ENCODE measurements at regions not wholly inside any gene's neighbourhood (a gene's known extent, or its start where the extent isn't known, plus 50 kb on each side); places are given as distances from the start of the nearest gene placed in this dataset.

DNA sequence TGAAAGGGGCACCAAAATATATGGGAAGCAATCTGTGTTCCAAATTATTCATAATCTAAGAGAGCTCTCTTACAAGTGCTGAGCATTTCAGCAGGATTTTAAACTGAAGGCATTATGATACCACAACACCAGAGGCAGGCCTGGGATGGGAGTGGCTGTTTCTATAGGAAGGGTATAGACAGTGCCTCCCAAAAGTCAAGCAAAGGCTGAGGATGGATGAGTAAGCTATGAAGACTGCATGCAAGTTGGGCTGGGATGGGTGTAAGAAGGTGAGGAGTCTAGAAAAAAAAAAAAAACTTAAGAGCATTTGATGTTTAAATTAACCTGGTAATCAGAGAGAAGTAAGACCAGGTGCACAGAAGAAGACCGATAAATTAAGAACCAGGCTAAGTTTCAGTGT lies 132.5 kb downstream of the OSR1 start:
- no peaks in the 10 kb centered on the region for H3K9me3 ChIP-seq (ENCODE audit: control insufficient read depth, insufficient read depth, low read length)
- no peak overlapping the region for H3K9ac ChIP-seq (ENCODE audit: low read depth, low read length)
- no peaks in the 10 kb centered on the region for H3K36me3 ChIP-seq (ENCODE audit: insufficient read depth, low read length)
- peaks cover 17% of the 10 kb centered on the region; the same call in 1 of the 2 replicates for H3K4me1 ChIP-seq (ENCODE audit: insufficient read depth, low read length)

DNA sequence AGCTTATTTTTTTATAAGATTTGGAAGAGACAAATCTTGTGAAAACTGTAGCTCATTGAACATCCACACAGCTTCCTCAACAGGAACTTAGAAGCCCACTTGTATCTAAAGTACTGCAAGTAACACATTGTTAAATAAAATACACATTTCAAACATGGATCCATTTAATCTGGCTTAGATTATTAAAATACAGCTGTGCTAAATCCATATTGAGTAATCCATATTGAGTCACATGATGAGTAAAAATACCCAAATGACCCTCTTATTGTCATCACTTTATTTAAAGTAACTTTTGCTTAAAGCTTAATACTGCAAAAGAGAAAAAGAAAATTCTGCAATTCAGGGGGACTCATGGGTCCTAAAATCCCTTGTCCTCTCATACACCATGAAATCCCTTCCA lies 133.3 kb downstream of the OSR1 start:
- H3K9ac ChIP-seq (ENCODE audit: low read depth, low read length) = no peak overlapping the region
- no peaks in the 10 kb centered on the region for H3K36me3 ChIP-seq (ENCODE audit: insufficient read depth, low read length)
- H3K9me3 ChIP-seq (ENCODE audit: control insufficient read depth, insufficient read depth, low read length) = no peaks in the 10 kb centered on the region
- peaks cover 17% of the 10 kb centered on the region; the same call in 1 of the 2 replicates for H3K4me1 ChIP-seq (ENCODE audit: insufficient read depth, low read length)

DNA sequence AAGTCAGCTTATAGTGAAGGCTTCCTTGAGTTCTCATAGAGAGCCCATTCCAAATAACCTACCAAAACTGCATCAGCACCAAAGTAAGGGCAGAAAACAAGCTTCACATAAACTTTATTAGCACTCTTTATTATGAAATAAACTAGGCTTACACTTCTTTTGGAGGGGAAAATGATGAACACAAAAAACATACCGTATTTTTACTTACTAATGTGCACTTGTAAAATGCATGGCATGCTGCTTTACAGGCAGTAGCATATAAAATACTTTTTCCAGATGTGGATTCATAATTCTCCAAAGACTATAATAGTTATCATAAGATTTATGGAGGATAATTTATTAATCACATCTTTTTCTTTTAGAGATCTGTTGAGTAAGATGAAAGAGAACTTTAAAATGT lies 133.9 kb downstream of the OSR1 start:
- Histone ChIP-seq H3K4me1 (ENCODE audit: insufficient read depth, low read length) (peaks cover 17% of the 10 kb centered on the region; the same call in 1 of the 2 replicates), H3K36me3 (ENCODE audit: insufficient read depth, low read length) (no peaks in the 10 kb centered on the region), H3K9me3 (ENCODE audit: control insufficient read depth, insufficient read depth, low read length) (no peaks in the 10 kb centered on the region), H3K9ac (ENCODE audit: low read depth, low read length) (no peak overlapping the region)

DNA sequence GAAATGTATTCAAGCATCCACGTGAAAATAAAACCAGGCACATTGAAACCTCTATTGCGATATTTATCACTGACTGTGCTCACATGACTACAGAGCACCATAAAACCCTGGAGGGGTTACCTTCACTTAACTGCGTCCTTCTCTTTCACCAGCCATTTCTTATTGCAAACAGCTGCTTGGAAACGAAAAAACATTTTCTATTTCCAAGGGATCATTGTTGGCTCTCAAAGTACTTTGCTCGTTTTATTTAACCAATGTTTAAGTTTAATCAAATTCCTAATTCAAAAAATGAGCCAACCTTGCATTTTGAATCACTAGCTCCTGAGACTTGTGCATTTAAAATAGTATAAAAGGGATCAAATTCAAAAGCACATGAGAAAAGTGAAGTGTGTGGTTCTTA lies 134.4 kb downstream of the OSR1 start:
- Histone ChIP-seq H3K36me3 (ENCODE audit: insufficient read depth, low read length) (no peaks in the 10 kb centered on the region), H3K9ac (ENCODE audit: low read depth, low read length) (no peak overlapping the region), H3K4me1 (ENCODE audit: insufficient read depth, low read length) (peaks cover 12% of the 10 kb centered on the region; the same call in 1 of the 2 replicates), H3K9me3 (ENCODE audit: control insufficient read depth, insufficient read depth, low read length) (no peaks in the 10 kb centered on the region)

DNA sequence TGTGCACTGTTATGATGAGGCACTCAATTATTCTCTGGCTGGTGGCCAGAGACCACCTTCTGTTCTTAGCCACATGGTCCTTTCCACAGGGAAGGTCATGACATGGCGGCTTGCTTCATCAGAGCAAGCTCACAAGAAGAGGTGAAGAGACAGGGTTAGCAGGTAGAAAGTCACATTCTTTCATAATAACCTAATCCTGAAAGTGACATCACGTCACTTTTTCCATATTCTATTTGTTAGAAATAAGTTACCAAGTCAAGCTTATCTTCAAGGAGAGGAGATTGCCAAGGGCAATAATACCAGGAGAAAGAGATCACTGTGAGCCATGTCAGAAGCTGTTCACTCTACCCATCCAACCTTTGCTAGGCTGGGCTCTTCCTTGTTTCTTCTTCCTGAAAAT lies 139.4 kb downstream of the OSR1 start:
- Histone ChIP-seq H3K4me1 (ENCODE audit: insufficient read depth, low read length) (no peaks in the 10 kb centered on the region), H3K9ac (ENCODE audit: low read depth, low read length) (no peak overlapping the region), H3K9me3 (ENCODE audit: control insufficient read depth, insufficient read depth, low read length) (no peaks in the 10 kb centered on the region), H3K36me3 (ENCODE audit: insufficient read depth, low read length) (no peaks in the 10 kb centered on the region)

DNA sequence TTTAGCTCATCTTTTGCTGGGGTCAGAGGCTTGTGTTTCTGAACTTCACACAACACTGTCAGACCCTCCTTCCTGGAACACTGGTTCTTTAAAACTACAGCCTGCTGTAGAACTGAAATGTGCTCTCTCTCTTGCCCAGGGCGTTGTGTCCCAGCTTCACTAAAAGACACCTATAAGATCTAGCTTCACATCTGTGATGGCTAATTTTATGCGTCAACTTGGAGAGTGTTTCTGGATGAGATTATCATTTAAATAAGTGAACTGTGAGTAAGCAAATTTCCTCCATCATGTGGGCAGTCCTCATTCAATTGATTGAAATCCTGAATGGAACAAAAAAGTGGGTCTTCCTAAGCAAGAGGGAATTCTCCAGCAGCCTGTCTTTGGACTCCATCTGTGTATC lies 140.3 kb downstream of the OSR1 start:
- H3K9me3 ChIP-seq (ENCODE audit: control insufficient read depth, insufficient read depth, low read length) = no peaks in the 10 kb centered on the region

DNA sequence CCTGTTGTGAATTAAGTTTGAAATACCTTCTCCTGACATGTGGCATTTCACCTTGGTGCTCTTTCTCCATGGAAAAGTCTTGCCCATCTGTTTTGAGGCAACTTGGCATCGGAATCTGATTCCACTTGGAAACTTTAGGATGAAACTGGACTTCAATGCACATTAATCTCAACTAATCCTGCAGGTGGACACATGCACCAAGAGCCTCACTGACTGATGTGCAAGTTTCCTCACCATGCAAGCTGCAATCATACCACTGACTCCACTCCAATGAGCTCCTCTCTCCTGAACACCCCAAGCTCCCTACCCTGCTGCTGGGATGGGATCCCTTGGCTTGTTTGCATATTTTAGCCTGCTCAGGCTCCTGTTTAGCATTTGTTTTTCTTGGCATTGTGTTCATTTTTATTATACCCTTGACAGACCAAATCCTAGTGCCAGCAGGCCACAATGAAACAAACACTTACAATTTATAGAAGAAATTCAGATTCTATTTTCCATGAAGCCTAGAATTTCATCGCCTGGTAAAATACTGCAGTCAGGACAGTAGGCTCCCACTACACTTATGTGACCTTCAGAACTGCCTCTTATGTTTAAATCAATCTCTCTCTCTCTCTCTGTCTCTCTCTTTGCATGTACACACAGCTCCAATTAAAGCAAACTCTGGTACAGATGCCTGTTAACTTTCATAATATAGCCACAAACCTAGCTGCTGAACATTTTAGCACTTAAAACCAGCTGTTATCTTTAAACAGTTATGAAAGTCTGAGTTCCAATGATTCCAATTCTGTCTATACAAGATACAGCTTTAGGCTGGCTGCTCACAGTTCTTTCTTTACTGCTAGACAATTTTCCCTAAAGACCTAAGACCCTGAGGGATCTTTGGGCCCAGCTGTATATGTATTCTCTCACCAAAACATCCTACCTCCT lies 141.5 kb downstream of the OSR1 start:
- Histone ChIP-seq H3K9ac (ENCODE audit: low read depth, low read length) (no peak overlapping the region), H3K36me3 (ENCODE audit: insufficient read depth, low read length) (no peaks in the 10 kb centered on the region), H3K4me1 (ENCODE audit: insufficient read depth, low read length) (no peaks in the 10 kb centered on the region), H3K9me3 (ENCODE audit: control insufficient read depth, insufficient read depth, low read length) (no peaks in the 10 kb centered on the region)

More for the DNA sequence above, 140.3 kb downstream of the OSR1 start:
- Histone ChIP-seq H3K4me1 (ENCODE audit: insufficient read depth, low read length) (no peaks in the 10 kb centered on the region), H3K9ac (ENCODE audit: low read depth, low read length) (no peak overlapping the region), H3K36me3 (ENCODE audit: insufficient read depth, low read length) (no peaks in the 10 kb centered on the region)

DNA sequence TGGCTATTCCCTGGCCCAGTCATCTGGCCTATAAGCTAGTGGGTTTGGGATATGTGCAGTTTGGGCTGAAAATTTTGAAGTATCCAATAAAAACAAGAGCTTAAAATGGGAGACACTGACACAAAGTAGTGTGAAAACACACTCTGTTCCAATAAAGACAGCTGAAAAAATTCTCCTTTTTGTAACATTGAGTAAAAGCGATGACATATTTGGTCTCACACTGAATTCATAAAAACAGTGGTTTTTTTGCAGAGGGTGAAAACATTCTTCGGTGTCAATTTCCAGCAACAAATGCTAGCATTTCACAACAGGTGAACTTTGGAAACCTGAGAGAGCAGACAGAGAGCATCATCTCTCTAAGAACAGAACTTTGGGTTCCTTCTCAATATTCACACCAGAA lies 142.2 kb downstream of the OSR1 start:
- Histone ChIP-seq H3K9ac (ENCODE audit: low read depth, low read length) (no peak overlapping the region), H3K36me3 (ENCODE audit: insufficient read depth, low read length) (no peaks in the 10 kb centered on the region), H3K9me3 (ENCODE audit: control insufficient read depth, insufficient read depth, low read length) (no peaks in the 10 kb centered on the region), H3K4me1 (ENCODE audit: insufficient read depth, low read length) (no peaks in the 10 kb centered on the region)

DNA sequence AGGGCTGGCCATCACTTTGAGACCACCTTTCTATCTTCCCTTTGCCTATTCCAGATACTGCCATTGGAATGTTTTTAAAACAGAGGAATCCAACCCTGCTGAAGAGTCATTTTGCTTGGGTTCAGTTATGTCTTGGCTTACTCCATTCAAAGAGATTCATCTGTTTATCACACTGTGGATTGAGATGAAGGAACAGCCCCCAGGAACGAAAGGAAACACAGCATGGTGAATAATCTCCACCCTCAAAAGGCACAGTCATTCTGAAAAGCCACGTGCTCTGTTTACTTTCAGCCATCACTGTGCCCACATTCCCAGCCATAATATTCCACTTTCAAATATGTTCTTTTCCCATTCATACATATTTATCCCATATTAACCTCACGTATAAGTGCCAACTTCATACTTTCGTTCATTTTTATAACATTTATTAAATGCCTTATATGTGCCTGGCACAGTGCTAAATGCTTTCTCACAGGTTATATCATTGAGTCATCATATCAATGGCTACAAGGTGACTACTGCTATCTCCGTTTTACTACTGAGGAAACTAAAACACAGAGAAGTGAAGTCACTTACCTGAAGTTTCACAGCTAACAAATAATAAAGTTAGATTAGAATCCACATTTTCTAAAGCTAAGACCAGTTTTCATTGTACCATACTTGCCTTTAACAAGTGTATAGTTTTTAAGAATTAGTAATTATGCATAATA lies 143.6 kb downstream of the OSR1 start:
- H3K9ac ChIP-seq (ENCODE audit: low read depth, low read length) = no peak overlapping the region
- no peaks in the 10 kb centered on the region for H3K36me3 ChIP-seq (ENCODE audit: insufficient read depth, low read length)
- H3K9me3 ChIP-seq (ENCODE audit: control insufficient read depth, insufficient read depth, low read length) = no peaks in the 10 kb centered on the region
- no peaks in the 10 kb centered on the region for H3K4me1 ChIP-seq (ENCODE audit: insufficient read depth, low read length)

DNA sequence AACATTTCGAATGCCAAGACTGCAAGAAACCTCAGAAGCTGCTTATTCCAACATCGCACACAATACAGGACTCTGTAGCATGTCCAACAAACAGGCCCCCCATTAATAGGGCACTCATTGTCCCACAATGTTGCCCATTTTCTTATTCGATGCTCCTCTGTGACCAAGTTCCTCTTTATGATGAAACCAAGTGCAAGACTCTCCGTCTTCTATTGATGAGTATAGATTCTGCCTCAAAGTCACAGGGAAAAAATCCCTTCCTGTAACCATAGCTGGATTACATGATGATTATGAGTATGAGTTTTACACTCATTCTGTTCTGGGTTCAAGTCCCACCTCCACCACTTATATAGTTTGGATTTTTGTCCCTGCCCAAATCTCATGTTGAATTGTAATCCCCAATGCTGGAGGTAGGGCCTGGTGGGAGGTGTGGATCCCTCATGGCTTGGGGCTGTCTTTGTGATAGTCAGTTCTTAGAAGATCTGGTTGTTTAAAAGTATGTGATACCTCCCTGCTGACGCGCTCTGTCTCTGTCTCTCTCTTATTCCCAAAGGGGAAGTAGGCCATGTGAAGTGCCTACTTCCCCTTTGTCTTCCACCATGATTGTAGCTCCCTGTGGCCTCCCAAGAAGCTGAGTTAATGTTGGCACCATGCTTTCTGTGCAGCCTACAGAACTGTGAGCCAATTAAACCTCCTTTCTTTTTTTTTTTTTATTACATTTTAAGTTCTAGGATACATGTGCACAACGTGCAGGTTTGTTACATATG lies 148.7 kb downstream of the OSR1 start:
- no peaks in the 10 kb centered on the region for H3K9me3 ChIP-seq (ENCODE audit: control insufficient read depth, insufficient read depth, low read length)
- H3K36me3 ChIP-seq (ENCODE audit: insufficient read depth, low read length) = no peaks in the 10 kb centered on the region; the same call in 1 of the 2 replicates
- H3K4me1 ChIP-seq (ENCODE audit: insufficient read depth, low read length) = no peaks in the 10 kb centered on the region; the same call in 1 of the 2 replicates
- no peak overlapping the region for H3K9ac ChIP-seq (ENCODE audit: low read depth, low read length)

DNA sequence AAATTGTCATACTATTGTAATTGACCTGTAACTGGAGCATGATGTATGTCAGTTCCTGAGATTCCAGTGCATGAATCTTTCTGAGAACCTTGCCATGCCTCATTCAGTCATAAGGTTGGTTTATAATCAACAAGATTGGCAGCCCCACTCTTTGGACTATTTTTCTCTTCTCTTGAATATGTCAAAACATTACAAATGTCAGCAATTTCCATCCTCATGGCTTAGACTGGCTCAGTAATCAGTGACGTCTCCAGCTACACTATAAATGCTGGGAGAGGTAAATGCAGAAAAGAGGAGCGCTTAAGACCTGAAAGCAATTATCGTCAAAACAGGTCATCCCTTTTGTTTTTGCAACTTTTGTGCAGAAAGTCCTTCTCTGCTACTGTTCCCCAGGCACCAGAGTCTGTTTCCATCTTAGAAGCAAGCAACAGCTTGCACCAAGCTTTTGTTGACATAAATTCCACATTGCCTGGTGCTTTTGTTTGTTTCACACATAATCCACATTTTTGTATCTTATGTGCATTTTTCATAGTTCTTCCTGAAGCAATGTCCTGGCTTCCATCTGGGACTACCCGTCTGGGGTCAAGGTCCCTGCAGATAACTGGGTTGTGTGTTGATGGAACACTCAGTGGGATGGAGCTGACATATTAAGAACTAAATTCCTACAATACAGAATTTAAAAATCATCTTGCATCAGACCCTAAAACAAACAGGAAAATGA lies 149.8 kb downstream of the OSR1 start:
- H3K9me3 ChIP-seq (ENCODE audit: control insufficient read depth, insufficient read depth, low read length) = no peaks in the 10 kb centered on the region
- no peaks in the 10 kb centered on the region; the same call in 1 of the 2 replicates for H3K4me1 ChIP-seq (ENCODE audit: insufficient read depth, low read length)
- H3K9ac ChIP-seq (ENCODE audit: low read depth, low read length) = no peak overlapping the region

DNA sequence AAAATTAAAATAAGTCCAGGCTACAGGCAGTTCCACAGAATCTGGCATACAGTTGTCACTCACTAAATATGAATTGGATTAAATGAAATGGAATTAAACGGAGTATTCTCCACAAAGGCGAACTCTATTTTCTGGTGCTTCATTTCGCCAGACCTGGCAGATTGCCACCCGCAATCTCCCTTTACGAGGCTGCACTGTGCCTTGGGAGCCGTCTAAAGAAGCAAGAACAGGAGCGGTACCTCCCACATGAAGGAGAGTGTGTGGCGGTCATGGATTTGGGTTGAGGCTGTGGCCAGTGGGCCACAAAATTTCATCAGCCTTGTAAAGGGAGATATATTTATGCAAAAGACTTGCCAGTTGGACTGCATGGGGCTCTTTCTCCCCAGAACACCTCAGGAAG lies 151.0 kb downstream of the OSR1 start:
- Histone ChIP-seq H3K9ac (ENCODE audit: low read depth, low read length) (no peak overlapping the region), H3K36me3 (ENCODE audit: insufficient read depth, low read length) (no peaks in the 10 kb centered on the region; the same call in 1 of the 2 replicates), H3K4me1 (ENCODE audit: insufficient read depth, low read length) (no peaks in the 10 kb centered on the region; the same call in 1 of the 2 replicates), H3K9me3 (ENCODE audit: control insufficient read depth, insufficient read depth, low read length) (no peaks in the 10 kb centered on the region)

More for the DNA sequence above, 149.8 kb downstream of the OSR1 start:
- no peaks in the 10 kb centered on the region; the same call in 1 of the 2 replicates for H3K36me3 ChIP-seq (ENCODE audit: insufficient read depth, low read length)

DNA sequence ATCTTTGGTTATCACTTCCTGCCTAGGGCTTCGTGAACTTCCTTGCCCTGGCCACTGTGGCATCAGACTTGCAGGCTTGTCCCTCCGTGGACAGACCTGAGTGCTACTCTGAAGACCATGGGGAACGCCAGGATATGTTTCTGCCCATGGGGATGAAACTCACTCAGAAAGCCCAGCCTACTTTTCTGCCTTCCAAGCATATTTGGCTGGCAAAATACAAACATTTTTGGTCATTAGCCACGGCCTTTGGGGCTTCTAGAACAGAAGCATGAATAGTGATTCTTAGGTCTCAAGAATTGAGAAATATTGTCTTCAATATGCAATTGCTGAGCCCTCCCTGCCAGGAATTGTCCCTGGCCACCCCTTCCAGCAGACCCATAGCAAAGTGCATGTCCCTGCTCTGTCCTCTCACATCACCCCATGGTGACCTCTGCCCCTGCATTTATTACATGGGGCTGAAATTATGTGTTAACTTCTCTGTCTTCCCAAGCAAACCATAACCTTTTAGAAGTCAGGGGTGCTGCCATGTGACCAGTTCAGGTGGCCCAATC lies 152.4 kb downstream of the OSR1 start:
- Histone ChIP-seq H3K36me3 (ENCODE audit: insufficient read depth, low read length) (no peaks in the 10 kb centered on the region; the same call in 1 of the 2 replicates), H3K9me3 (ENCODE audit: control insufficient read depth, insufficient read depth, low read length) (no peaks in the 10 kb centered on the region), H3K4me1 (ENCODE audit: insufficient read depth, low read length) (no peaks in the 10 kb centered on the region; the same call in 1 of the 2 replicates), H3K9ac (ENCODE audit: low read depth, low read length) (no peak overlapping the region)

Measured in ES-I3 (cell line).